Dedifferentiated amniotic fluid mesenchymal stem cell (primary cell): ENCODE measurements at regions not wholly inside any gene's neighbourhood (a gene's known extent, or its start where the extent isn't known, plus 50 kb on each side); places are given as distances from the start of the nearest gene placed in this dataset.

Experiments
- DNase-seq: peaks from one replicate; pipeline ENCODE4 v3.0.0-alpha.2; 2016; ENCODE audit errors: extremely low spot score

- DNase-seq, result no peak
These were observed 67.0 kb upstream of the SDK1 start for GRCh38 chr7:3234051-3234450.

- no peak for DNase-seq
These were observed 66.2 kb upstream of the SDK1 start for GRCh38 chr7:3234851-3235250.

GRCh38 chr7:3235322-3235721, 65.7 kb upstream of the SDK1 start:
- DNase-seq, result no peak

- DNase-seq, result no peak
These were observed 64.8 kb upstream of the SDK1 start for GRCh38 chr7:3236268-3236667.

GRCh38 chr7:3238525-3239210, 62.4 kb upstream of the SDK1 start:
- DNase-seq, result no peak

- DNase-seq, result no peak
These were observed 61.8 kb upstream of the SDK1 start for GRCh38 chr7:3239291-3239691.

GRCh38 chr7:3240826-3241430, 60.1 kb upstream of the SDK1 start:
- DNase-seq, result no peak

- DNase-seq, result no peak
These were observed 59.3 kb upstream of the SDK1 start for GRCh38 chr7:3241686-3242258.

GRCh38 chr7:3242398-3242972, 58.6 kb upstream of the SDK1 start:
- DNase-seq, result no peak

- DNase-seq, result no peak
These were observed 57.8 kb upstream of the SDK1 start for GRCh38 chr7:3243256-3243655.

- DNase-seq, result no peak
These were observed 57.4 kb upstream of the SDK1 start for GRCh38 chr7:3243680-3244079.

- DNase-seq, result no peak
These were observed 56.7 kb upstream of the SDK1 start for GRCh38 chr7:3244241-3244814.

GRCh38 chr7:3245077-3245476, 56.0 kb upstream of the SDK1 start:
- DNase-seq, result no peak

- DNase-seq, result no peak
These were observed 55.3 kb upstream of the SDK1 start for GRCh38 chr7:3245721-3246120.

GRCh38 chr7:3246127-3246526, 54.9 kb upstream of the SDK1 start:
- no peak for DNase-seq

GRCh38 chr7:3246651-3247050, 54.4 kb upstream of the SDK1 start:
- no peak for DNase-seq

GRCh38 chr7:3250725-3251124, 50.3 kb upstream of the SDK1 start:
- DNase-seq, result no peak
